ENCODE measurements at regions not wholly inside any gene's neighbourhood (a gene's known extent, or its start where the extent isn't known, plus 50 kb on each side); places are given as distances from the start of the nearest gene placed in this dataset.
"Not testable (repeated sequence)": the region's sequence is repeated elsewhere in the genome, so short reads cannot be mapped to it uniquely, and the experiment has no call there.

DNA sequence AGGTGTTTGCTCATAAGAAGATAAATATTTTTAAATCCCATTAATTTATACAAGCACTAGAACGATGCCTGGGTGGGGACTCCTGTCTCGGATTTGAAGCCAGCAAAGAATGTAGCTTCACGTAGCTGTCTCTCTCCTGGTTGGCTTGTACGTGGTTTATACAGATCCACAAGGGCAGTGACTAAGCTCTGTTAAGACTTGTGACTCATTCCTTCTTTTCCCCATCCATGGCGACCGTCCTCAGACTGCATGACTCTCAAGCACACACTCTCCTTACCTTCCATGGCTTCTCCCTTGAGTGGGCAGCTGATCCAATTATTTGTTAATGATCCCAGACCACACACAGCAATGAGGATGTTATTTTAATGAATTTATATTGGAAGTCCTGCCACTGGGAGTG, 679.7 kb upstream of the SOX9 start:
- Histone ChIP-seq H3K36me3 (no peaks in the 10 kb centered on the region), H3K9me3 (no peaks in the 10 kb centered on the region), H3K27me3 (replicated peaks; ENCODE audit: insufficient read depth) (no peaks in the 10 kb centered on the region), H3K4me1 (replicated peaks) (no peaks in the 10 kb centered on the region), H3K4me3 (no peak overlapping the region), H3K27ac (no peak overlapping the region)
- TF ChIP-seq POLR2A (IDR thresholded peaks at IDR 0.05): no peak
- intact Hi-C loops (cut with DNase I): no loop called here
- DNase-seq (ENCODE audit: low spot score): peak; percentile 8
- WGBS: 39% methylated on average over 6 of the region's 6 CpGs

DNA sequence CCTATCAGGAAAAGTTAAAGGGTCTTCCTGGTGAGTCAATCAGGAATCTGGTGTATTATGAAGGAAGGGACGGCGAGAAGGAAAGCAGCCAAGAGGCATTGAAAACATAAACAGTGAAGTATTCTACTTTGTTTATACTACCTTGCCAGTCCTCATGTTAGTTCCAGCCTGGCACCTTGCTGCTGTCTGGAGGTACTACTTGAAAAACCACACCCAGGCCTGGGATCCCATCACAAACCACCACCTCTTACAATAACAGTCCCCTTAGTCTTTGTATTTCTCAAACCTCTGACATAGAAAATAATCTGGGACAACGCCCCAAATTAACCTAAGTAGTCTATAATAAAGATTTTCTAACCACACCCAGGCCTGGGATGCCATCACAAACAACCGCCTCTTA, 676.7 kb upstream of the SOX9 start:
- no peak for DNase-seq (ENCODE audit: low spot score)
- no peaks in the 10 kb centered on the region for H3K4me1 ChIP-seq (replicated peaks)
- H3K36me3 ChIP-seq: no peaks in the 10 kb centered on the region
- intact Hi-C loops (cut with DNase I): no loop called here
- TF ChIP-seq, protein P1, sequence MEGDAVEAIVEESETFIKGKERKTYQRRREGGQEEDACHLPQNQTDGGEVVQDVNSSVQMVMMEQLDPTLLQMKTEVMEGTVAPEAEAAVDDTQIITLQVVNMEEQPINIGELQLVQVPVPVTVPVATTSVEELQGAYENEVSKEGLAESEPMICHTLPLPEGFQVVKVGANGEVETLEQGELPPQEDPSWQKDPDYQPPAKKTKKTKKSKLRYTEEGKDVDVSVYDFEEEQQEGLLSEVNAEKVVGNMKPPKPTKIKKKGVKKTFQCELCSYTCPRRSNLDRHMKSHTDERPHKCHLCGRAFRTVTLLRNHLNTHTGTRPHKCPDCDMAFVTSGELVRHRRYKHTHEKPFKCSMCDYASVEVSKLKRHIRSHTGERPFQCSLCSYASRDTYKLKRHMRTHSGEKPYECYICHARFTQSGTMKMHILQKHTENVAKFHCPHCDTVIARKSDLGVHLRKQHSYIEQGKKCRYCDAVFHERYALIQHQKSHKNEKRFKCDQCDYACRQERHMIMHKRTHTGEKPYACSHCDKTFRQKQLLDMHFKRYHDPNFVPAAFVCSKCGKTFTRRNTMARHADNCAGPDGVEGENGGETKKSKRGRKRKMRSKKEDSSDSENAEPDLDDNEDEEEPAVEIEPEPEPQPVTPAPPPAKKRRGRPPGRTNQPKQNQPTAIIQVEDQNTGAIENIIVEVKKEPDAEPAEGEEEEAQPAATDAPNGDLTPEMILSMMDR (IDR thresholded peaks at IDR 0.05): no peak
- TF ChIP-seq POLR2A (IDR thresholded peaks at IDR 0.05): no peak
- no peak for TF ChIP-seq POLR2AphosphoS5 (IDR thresholded peaks at IDR 0.05)
- H3K9me3 ChIP-seq: no peaks in the 10 kb centered on the region
- no peak overlapping the region for H3K27ac ChIP-seq
- H3K4me3 ChIP-seq: no peak overlapping the region
- 87% methylated on average over 4 of the region's 4 CpGs for WGBS
- H3K27me3 ChIP-seq (replicated peaks; ENCODE audit: insufficient read depth): no peaks in the 10 kb centered on the region

DNA sequence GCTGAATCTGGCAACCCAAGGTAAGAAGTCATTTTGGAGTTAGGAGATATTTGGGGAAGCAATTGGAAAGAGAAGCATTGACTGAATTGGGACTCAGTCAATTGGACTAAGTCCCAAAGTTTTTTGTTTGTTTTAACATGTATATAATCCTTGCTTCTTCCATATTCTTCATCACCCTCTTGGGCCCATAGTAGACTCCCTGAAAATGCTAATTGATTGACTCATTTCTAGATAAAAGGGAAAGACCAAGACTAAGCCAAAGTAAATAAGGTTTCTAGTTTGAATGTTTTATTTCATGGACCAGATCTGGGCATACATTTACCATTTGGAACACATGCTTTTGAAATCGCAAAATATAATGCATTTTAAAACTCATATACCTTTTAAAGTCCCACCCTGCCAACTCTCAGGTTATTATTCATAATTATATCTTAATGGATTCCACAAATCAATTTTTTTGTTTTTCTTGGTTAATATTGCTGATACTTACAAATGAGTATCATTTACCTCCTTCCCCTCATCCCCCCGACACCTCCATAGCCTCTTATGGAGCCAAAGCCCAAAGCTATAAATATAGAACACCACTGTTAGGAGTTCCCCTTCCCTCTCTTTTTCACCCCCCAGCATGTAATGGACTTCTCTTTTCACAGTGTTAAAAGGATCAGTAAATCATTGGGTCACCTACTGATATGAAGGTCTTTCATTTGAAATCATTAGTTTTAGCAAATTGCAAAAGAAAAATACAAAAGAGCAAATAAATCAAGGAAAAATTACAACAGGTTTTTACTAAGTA, 674.0 kb upstream of the SOX9 start:
- 84% methylated on average over 2 of the region's 2 CpGs for WGBS
- H3K36me3 ChIP-seq: no peaks in the 10 kb centered on the region
- H3K27ac ChIP-seq: no peak overlapping the region
- intact Hi-C loops (cut with DNase I): no loop called here
- H3K4me1 ChIP-seq (replicated peaks): no peaks in the 10 kb centered on the region
- DNase-seq (ENCODE audit: low spot score): no peak
- no peaks in the 10 kb centered on the region for H3K9me3 ChIP-seq
- no peaks in the 10 kb centered on the region for H3K27me3 ChIP-seq (replicated peaks; ENCODE audit: insufficient read depth)
- TF ChIP-seq, protein P1 (IDR thresholded peaks at IDR 0.05): no peak
- TF ChIP-seq POLR2AphosphoS5 (IDR thresholded peaks at IDR 0.05) (no peak), POLR2A (IDR thresholded peaks at IDR 0.05) (no peak)
- no peak overlapping the region for H3K4me3 ChIP-seq

DNA sequence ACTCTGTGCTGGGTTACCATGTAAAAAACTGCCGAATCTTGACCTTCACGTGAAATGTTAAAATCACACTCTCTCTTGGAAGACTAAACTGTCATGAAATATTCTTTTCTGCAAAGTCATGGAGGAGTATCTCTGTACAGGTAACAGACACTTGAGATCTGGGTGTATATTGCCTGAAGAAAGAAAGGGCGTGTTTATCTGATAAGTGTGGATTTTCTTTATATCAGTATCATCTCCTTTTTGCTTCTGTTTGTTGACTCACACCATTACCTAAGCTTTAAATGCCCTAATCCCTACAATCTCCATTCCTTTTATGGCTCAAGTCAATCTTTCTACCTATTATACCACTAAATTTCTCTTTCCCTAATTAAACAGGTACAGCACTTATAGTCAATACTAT, 673.2 kb upstream of the SOX9 start:
- no peaks in the 10 kb centered on the region for H3K27me3 ChIP-seq (replicated peaks; ENCODE audit: insufficient read depth)
- intact Hi-C loops (cut with DNase I): no loop called here
- TF ChIP-seq POLR2AphosphoS5 (IDR thresholded peaks at IDR 0.05) (no peak), POLR2A (IDR thresholded peaks at IDR 0.05) (no peak)
- no peaks in the 10 kb centered on the region for H3K4me1 ChIP-seq (replicated peaks)
- DNase-seq (ENCODE audit: low spot score): no peak
- 78% methylated on average over 3 of the region's 3 CpGs for WGBS
- H3K9me3 ChIP-seq: no peaks in the 10 kb centered on the region
- H3K36me3 ChIP-seq: no peaks in the 10 kb centered on the region
- H3K4me3 ChIP-seq: no peak overlapping the region
- H3K27ac ChIP-seq: no peak overlapping the region

DNA sequence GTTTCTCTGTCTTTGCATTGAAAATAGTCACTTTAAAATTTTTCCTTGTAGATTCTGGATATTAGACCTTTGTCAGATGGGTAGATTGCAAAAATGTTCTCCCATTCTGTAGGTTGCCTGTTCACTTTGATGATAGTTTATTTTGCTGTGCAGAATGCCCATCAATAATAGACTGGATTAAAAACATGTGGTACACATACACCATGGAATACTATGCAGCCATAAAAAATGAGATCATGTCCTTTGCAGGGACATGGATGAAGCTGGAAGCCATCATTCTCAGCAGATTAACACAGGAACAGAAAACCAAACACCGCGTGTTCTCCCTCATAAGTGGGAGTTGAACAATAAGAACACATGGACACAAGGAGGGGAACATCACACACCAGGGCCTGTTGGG, 670.2 kb upstream of the SOX9 start:
- H3K9me3 ChIP-seq; H3K36me3 ChIP-seq; H3K4me1 ChIP-seq (replicated peaks); H3K27me3 ChIP-seq (replicated peaks; ENCODE audit: insufficient read depth); H3K4me3 ChIP-seq; intact Hi-C loops (cut with DNase I); H3K27ac ChIP-seq; DNase-seq (ENCODE audit: low spot score): not testable (repeated sequence)
- 38% methylated on average over 2 of the region's 2 CpGs for WGBS

DNA sequence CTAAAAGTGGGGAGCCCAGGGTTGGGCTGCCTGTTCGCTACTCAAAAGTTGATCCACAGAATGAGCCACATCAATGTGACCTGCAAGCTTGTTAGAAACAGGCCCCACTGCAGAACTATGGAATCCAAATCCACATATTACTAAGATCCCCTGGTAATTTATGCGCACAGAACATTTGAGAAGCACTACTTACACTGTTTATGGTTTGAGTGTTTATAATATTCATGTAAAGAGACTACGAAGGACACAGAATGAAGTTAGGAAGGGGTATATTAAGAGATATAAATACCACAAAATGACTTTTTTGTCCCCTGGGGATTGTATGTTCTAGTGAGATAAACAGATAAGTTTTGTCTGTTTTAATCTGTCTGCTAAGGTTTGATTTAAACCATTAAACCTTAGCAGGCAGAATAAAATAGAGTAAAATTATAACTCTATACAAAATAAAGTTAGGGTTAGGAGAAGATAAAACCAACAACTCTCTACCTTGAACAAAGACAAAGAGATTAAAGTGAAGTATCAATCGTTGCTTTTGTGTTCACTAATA, 666.9 kb upstream of the SOX9 start:
- H3K27ac ChIP-seq: no peak overlapping the region
- H3K9me3 ChIP-seq: no peaks in the 10 kb centered on the region
- WGBS: 79% methylated on average over 4 of the region's 4 CpGs
- TF ChIP-seq, protein P1 (IDR thresholded peaks at IDR 0.05): no peak
- no peak for TF ChIP-seq POLR2A (IDR thresholded peaks at IDR 0.05)
- no peak for TF ChIP-seq POLR2AphosphoS5 (IDR thresholded peaks at IDR 0.05)
- H3K4me3 ChIP-seq: no peak overlapping the region
- no peak for DNase-seq (ENCODE audit: low spot score)
- intact Hi-C loops (cut with DNase I): no loop called here
- no peaks in the 10 kb centered on the region for H3K27me3 ChIP-seq (replicated peaks; ENCODE audit: insufficient read depth)
- no peaks in the 10 kb centered on the region for H3K4me1 ChIP-seq (replicated peaks)
- no peaks in the 10 kb centered on the region for H3K36me3 ChIP-seq
